K562 (cell line): ENCODE measurements at regions not wholly inside any gene's neighbourhood (a gene's known extent, or its start where the extent isn't known, plus 50 kb on each side); places are given as distances from the start of the nearest gene placed in this dataset.
A peak's percentile ranks its signal among the peaks of the same experiment; 100 is the strongest.

ENCODE experiments used
- ATAC-seq: fragments of 200-7000 bp; cut with Tn5 transposase; 3 replicates; pipeline ENCODE4 v1.9.1; 2020; ENCODE audit warnings: moderate library complexity
- BruUV-seq: library from RNA; stranded (reverse); fragments of 400-500 nt; replicated peaks from 2 replicates; lab custom pipeline; 2021; lab: Mats Ljungman, UMichigan
- CTCF ChIA-PET: fragments of 300-600 bp; formaldehyde crosslinking; extraction: SDS; loops from one replicate; lab custom pipeline; 2021; ENCODE audit warnings: low intra/inter-chr PET ratio; lab: Yijun Ruan, JAX
- POLR2A ChIA-PET: fragments of 300-600, 350-650 bp; sonication (Branson Sonifier 250); formaldehyde crosslinking; extraction: SDS; loops from one replicate; lab custom pipeline; 2021; ENCODE audit warnings: antibody characterized with exemption, inconsistent platforms; lab: Yijun Ruan, JAX
- DNase-seq, 4 experiments: peaks; one replicate each; pipeline versions ENCODE4 v3.0.0 to v3.0.0-alpha.2; 2011 to 2018; ENCODE audit warnings: low spot score in 3 of 4, mixed read lengths in 3 of 4; ENCODE audit errors: extremely low read depth in 1 of 4
- FAIRE-seq: peaks from 2 replicates; lab custom pipeline; 2011; peaks lifted over from hg19 to GRCh38; lab: Jason Lieb, UNC
- H2AFZ ChIP-seq: 2 replicates; pipeline ENCODE4 v1.6.0; 2011; ENCODE audit warnings: low read depth, low read length, control low read depth, inconsistent platforms
- H3K27ac ChIP-seq: fragments of 200-600 bp; 3 replicates; pipeline ENCODE4 v1.8.0; 2011; ENCODE audit warnings: low read depth, mild to moderate bottlenecking, control low read depth, inconsistent platforms, low read length, moderate library complexity, mixed read lengths; ENCODE audit errors: extremely low read depth
- H3K27me3 ChIP-seq, 2 experiments: fragments of 300-600 bp in 1 of 2; 2 replicates in 1 of 2; 3 replicates in 1 of 2; pipeline versions ENCODE4 v1.6.0 to v1.8.0; 2011; ENCODE audit warnings: inconsistent platforms in 2 of 2, low read length in 2 of 2, mild to moderate bottlenecking in 1 of 2, mixed read lengths in 1 of 2, moderate library complexity in 1 of 2; ENCODE audit not compliant: control insufficient read depth in 2 of 2, insufficient read depth in 2 of 2
- H3K36me3 ChIP-seq: fragments of 300-600 bp; 3 replicates; pipeline ENCODE4 v1.8.0; 2011; ENCODE audit warnings: mild to moderate bottlenecking, low read length, inconsistent platforms; ENCODE audit not compliant: control insufficient read depth, insufficient read depth
- H3K4me1 ChIP-seq, 2 experiments: fragments of 200-600 bp in 1 of 2; replicated peaks in 1 of 2; 2 replicates in 1 of 2; 3 replicates in 1 of 2; pipeline versions ENCODE4 v1.5.1 to v1.8.0; 2011; ENCODE audit warnings: inconsistent platforms in 2 of 2, low read length in 2 of 2, mild to moderate bottlenecking in 1 of 2, mixed read lengths in 1 of 2, moderate library complexity in 1 of 2; ENCODE audit not compliant: control insufficient read depth in 2 of 2, insufficient read depth in 2 of 2
- H3K4me2 ChIP-seq: 2 replicates; pipeline ENCODE4 v1.6.1; 2011; ENCODE audit warnings: low read length, control low read depth, inconsistent platforms, mixed read lengths; ENCODE audit not compliant: insufficient read depth
- H3K4me3 ChIP-seq: fragments of 200-600 bp; sonication (generic), shearing (Covaris generic); 2 replicates; pipeline ENCODE4 v1.5.1; 2016; ENCODE audit warnings: control low read depth, inconsistent platforms
- H3K79me2 ChIP-seq: fragments of 200-600 bp; 3 replicates; pipeline ENCODE4 v1.8.0; 2011; ENCODE audit warnings: low read length, inconsistent platforms; ENCODE audit not compliant: control insufficient read depth, insufficient read depth
- H3K9ac ChIP-seq, 2 experiments: 2 replicates each; pipeline versions ENCODE4 v1.6.0 to v1.6.1; 2011; ENCODE audit warnings: low read depth in 2 of 2, low read length in 2 of 2, control low read depth in 1 of 2, inconsistent platforms in 1 of 2, mild to moderate bottlenecking in 1 of 2, mixed read lengths in 1 of 2; ENCODE audit not compliant: insufficient read depth in 1 of 2
- H3K9me1 ChIP-seq: one replicate; pipeline ENCODE4 v1.6.0; 2011; ENCODE audit warnings: inconsistent platforms, mild to moderate bottlenecking, low read length, moderate library complexity; ENCODE audit not compliant: control insufficient read depth, insufficient read depth
- H3K9me3 ChIP-seq: replicated peaks from 2 replicates; pipeline ENCODE4 v1.5.1; 2011; ENCODE audit warnings: low read depth, low read length, inconsistent platforms; ENCODE audit not compliant: control insufficient read depth, insufficient read depth
- H4K20me1 ChIP-seq: replicated peaks from 2 replicates; pipeline ENCODE4 v1.6.1; 2011; ENCODE audit warnings: low read length, inconsistent platforms, mixed read lengths; ENCODE audit not compliant: control insufficient read depth, insufficient read depth
- ARID3B ChIP-seq: fragments of 250-450 bp; sonication (Bioruptor Pico); IDR thresholded peaks from 2 replicates; pipeline ENCODE4 v1.4.0; 2020; ENCODE audit warnings: borderline replicate concordance
- ATF1 ChIP-seq, 2 experiments: fragments of 450-650 bp in 1 of 2; IDR thresholded peaks; 2 replicates each; pipeline ENCODE4 v1.6.1; 2016; ENCODE audit warnings: missing compliant biosample characterization in 1 of 2, missing genetic modification characterization in 1 of 2
- CEBPB ChIP-seq: fragments of 450-650 bp; IDR thresholded peaks from 2 replicates; pipeline ENCODE4 v1.6.1; 2016; ENCODE audit warnings: missing genetic modification characterization, missing compliant biosample characterization
- GABPA ChIP-seq: fragments of 200-800 bp; sonication (Bioruptor generic); conservative IDR thresholded peaks from 2 replicates; pipeline ENCODE4 v1.6.1; 2016; ENCODE audit warnings: low read depth, missing genetic modification characterization, missing compliant biosample characterization
- KLF6 ChIP-seq: fragments of 250-450 bp; sonication (Bioruptor Pico); IDR thresholded peaks from 2 replicates; pipeline ENCODE4 v1.4.0; 2020; ENCODE audit warnings: mild to moderate bottlenecking, moderate library complexity, borderline replicate concordance
- MEF2A ChIP-seq: IDR thresholded peaks from 2 replicates; pipeline ENCODE4 v1.6.1; 2011; ENCODE audit warnings: low read depth, mild to moderate bottlenecking, low read length, moderate library complexity; ENCODE audit not compliant: control insufficient read depth
- NFRKB ChIP-seq: fragments of 450-650 bp; IDR thresholded peaks from 2 replicates; pipeline ENCODE4 v1.6.1; 2016; ENCODE audit warnings: low read depth
- RBM25 ChIP-seq: fragments of 200-400 bp; formaldehyde crosslinking; IDR thresholded peaks from 2 replicates; pipeline ENCODE4 v1.6.1; 2018; ENCODE audit warnings: low read length, low read depth, moderate library complexity; ENCODE audit not compliant: severe bottlenecking
- ZNF140 ChIP-seq: fragments of 250-450 bp; sonication (Bioruptor Pico); IDR thresholded peaks from 2 replicates; pipeline ENCODE4 v1.8.0; 2021; ENCODE audit warnings: moderate library complexity, mild to moderate bottlenecking, inconsistent platforms
- ZNF639 ChIP-seq, 2 experiments: fragments of 200-800 bp in 1 of 2; sonication (Bioruptor generic) in 1 of 2; sonication (generic) in 1 of 2; formaldehyde crosslinking in 1 of 2; IDR thresholded peaks in 1 of 2; conservative IDR thresholded peaks in 1 of 2; 2 replicates each; pipeline versions ENCODE4 v1.5.0 to v1.6.1; 2016 to 2020; ENCODE audit warnings: missing compliant biosample characterization in 1 of 2, missing genetic modification characterization in 1 of 2, missing genetic modification reagents in 1 of 2
- ZNF655 ChIP-seq: fragments of 250-450 bp; sonication (Bioruptor Pico); IDR thresholded peaks from 2 replicates; pipeline ENCODE4 v1.5.0; 2021
- WGBS: fragments of 100-300 bp; shearing (Covaris generic); methylation state at CpG from one replicate; pipeline ENCODE4 v1.1.6; 2016; ENCODE audit warnings: low coverage, mixed read lengths; ENCODE audit not compliant: insufficient coverage; ENCODE audit errors: missing lambda C conversion rate; 5-methylcytosine and 5-hydroxymethylcytosine counted together
- in situ Hi-C: fragments of 300-500 bp; cut with MboI; formaldehyde crosslinking; loops from 4 replicates; pipeline ENCODE4 v1.15.0; 2018; ENCODE audit warnings: inconsistent platforms, mixed read lengths
- intact Hi-C: fragments of 100-400 bp; cut with micrococcal nuclease; formaldehyde crosslinking; loops from 2 replicates; pipeline ENCODE4 v1.14.2; 2022

GRCh38 chr2:152864601-152865149, 146.3 kb downstream of the ARL6IP6 start (continued):
- TF ChIP-seq ZNF639 (CRISPR knock-in tag; conservative IDR thresholded peaks at IDR 0.05 in 1 of 2, IDR thresholded peaks at IDR 0.05 in 1 of 2) (no peak), ZNF140 (CRISPR knock-in tag) (no peak), KLF6 (CRISPR knock-in tag) (no peak), ZNF655 (CRISPR knock-in tag) (no peak), CEBPB (tag) (no peak), MEF2A (no peak), NFRKB (no peak), ATF1 (CRISPR knock-in tag; IDR thresholded peaks at IDR 0.05) (no peak), ATF1 (tag; IDR thresholded peaks at IDR 0.05) (no peak)

GRCh38 chr2:152863826-152864225, 145.4 kb downstream of the ARL6IP6 start:
- H3K79me2 ChIP-seq: no peaks in the 10 kb centered on the region
- H2AFZ ChIP-seq: no peak overlapping the region
- 0% methylated on average over 1 of the region's 1 CpG for WGBS
- H3K27ac ChIP-seq: no peak overlapping the region
- no peaks in the 10 kb centered on the region for H4K20me1 ChIP-seq
- no peak for DNase-seq
- H3K9me1 ChIP-seq: no peaks in the 10 kb centered on the region
- no peak overlapping the region for H3K4me2 ChIP-seq
- no peak overlapping the region for H3K9ac ChIP-seq
- 0 out of 2 replicates have a peak, but pooled peaks cover 5% of the 10 kb centered on the region for H3K9me3 ChIP-seq
- H3K27me3 ChIP-seq: no peaks in the 10 kb centered on the region
- ATAC-seq: no peak
- in situ Hi-C loops: no loop called here
- FAIRE-seq: no peak
- H3K36me3 ChIP-seq: no peaks in the 10 kb centered on the region
- TF ChIP-seq RBM25: no peak
- 0 out of 2 replicates have a peak, but pooled peaks have one; percentile 24 for TF ChIP-seq GABPA (tag)
- no peak for TF ChIP-seq ARID3B (CRISPR knock-in tag)
- TF ChIP-seq, all 486 proteins: peak for 1
- ChIA-PET CTCF (no interaction called here), POLR2A (no interaction called here)
- Histone ChIP-seq H3K4me3 (no peak overlapping the region), H3K4me1 (no peaks in the 10 kb centered on the region)
- BruUV-seq: no TSS peak
- intact Hi-C loops: loop anchor here (5.0 kb wide), 1 partner anchor 653 kb away; no protein-coding TSS in a partner anchor
